ENCODE measurements at regions not wholly inside any gene's neighbourhood (a gene's known extent, or its start where the extent isn't known, plus 50 kb on each side); places are given as distances from the start of the nearest gene placed in this dataset.

DNA sequence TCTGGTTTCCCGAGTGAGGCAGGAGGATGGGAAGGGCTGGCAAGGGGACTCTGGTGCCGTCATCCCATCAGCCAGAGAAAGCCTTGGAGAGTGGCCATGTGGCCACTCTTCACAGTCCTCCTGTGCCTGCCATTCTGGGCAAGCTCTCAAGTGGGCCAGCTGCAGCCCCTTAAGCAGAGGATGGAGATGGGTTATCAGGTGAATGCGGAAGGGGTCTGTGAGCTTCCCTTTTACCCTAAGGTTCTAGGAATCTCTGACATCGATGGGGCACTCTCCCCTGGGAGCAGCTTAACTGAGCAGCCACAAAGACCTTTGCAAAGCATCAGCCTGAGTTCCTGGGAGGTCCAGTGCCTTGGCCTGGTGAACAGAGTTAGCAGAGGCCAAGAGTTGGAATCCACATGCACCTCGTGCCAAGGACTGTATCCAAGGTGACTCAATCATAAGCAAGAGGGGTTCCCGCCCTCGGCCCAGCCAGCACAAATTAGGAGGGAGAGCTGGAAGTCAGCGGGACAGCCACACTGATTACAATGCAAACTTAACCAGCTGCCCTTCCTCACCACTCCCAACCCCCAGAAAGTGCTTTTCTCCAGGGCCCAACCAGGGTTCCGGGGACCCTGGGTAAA, 193.6 kb downstream of the BUD13 start:
- no peak for DNase-seq (ENCODE audit: low read depth, low spot score)
- POLR2A ChIA-PET = no interaction called here

DNA sequence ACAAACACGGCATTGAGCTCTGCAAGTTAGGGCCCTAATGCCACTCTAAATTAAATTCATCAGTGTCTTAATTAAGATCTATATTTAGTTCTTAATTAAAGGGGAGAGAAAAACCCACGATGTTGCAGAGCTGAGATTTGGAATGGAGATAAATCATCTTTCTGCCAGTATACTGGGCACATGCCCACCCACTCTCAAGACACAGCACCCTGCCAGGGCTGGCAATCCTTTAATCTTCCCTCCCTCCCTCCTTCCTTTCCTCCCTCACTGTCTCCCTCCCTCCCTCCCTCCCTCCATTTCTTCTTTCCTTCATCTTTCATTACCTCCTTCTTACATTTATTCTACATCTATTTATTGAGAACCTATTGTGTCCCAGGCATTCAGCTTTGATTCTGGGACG, 194.8 kb downstream of the BUD13 start:
- Histone ChIP-seq H3K9me3 (ENCODE audit: control insufficient read depth, insufficient read depth, low read length) (peaks cover 5% of the 10 kb centered on the region; the same call in 1 of the 2 replicates), H3K27ac (ENCODE audit: low read depth, low read length) (no peak overlapping the region), H3K27me3 (ENCODE audit: control insufficient read depth, insufficient read depth, low read length) (peaks cover 41% of the 10 kb centered on the region), H3K4me3 (ENCODE audit: low read depth, low read length) (no peak overlapping the region)
- TF ChIP-seq, protein P1, sequence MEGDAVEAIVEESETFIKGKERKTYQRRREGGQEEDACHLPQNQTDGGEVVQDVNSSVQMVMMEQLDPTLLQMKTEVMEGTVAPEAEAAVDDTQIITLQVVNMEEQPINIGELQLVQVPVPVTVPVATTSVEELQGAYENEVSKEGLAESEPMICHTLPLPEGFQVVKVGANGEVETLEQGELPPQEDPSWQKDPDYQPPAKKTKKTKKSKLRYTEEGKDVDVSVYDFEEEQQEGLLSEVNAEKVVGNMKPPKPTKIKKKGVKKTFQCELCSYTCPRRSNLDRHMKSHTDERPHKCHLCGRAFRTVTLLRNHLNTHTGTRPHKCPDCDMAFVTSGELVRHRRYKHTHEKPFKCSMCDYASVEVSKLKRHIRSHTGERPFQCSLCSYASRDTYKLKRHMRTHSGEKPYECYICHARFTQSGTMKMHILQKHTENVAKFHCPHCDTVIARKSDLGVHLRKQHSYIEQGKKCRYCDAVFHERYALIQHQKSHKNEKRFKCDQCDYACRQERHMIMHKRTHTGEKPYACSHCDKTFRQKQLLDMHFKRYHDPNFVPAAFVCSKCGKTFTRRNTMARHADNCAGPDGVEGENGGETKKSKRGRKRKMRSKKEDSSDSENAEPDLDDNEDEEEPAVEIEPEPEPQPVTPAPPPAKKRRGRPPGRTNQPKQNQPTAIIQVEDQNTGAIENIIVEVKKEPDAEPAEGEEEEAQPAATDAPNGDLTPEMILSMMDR (IDR thresholded peaks at IDR 0.05; ENCODE audit: low read depth, low read length) = no peak
- POLR2A ChIA-PET = no interaction called here
- CTCF ChIA-PET = no interaction called here
- DNase-seq (ENCODE audit: low read depth, low spot score) = no peak

More for the DNA sequence above, 193.6 kb downstream of the BUD13 start:
- Histone ChIP-seq H3K27me3 (ENCODE audit: control insufficient read depth, insufficient read depth, low read length) (peaks cover 43% of the 10 kb centered on the region), H3K4me3 (ENCODE audit: low read depth, low read length) (no peak overlapping the region), H3K27ac (ENCODE audit: low read depth, low read length) (no peak overlapping the region), H3K9me3 (ENCODE audit: control insufficient read depth, insufficient read depth, low read length) (peaks cover 5% of the 10 kb centered on the region; the same call in 1 of the 2 replicates)
- TF ChIP-seq, protein P1 (IDR thresholded peaks at IDR 0.05; ENCODE audit: low read depth, low read length) = no peak
- CTCF ChIA-PET = no interaction called here

GRCh38 chr11:116577273-116577672, 195.5 kb downstream of the BUD13 start:
- CTCF ChIA-PET = no interaction called here
- TF ChIP-seq, protein P1 (IDR thresholded peaks at IDR 0.05; ENCODE audit: low read depth, low read length) = no peak
- Histone ChIP-seq H3K4me3 (ENCODE audit: low read depth, low read length) (no peak overlapping the region), H3K27me3 (ENCODE audit: control insufficient read depth, insufficient read depth, low read length) (peaks cover 36% of the 10 kb centered on the region), H3K9me3 (ENCODE audit: control insufficient read depth, insufficient read depth, low read length) (peaks cover 5% of the 10 kb centered on the region; the same call in 1 of the 2 replicates), H3K27ac (ENCODE audit: low read depth, low read length) (no peak overlapping the region)
- POLR2A ChIA-PET = no interaction called here
- DNase-seq (ENCODE audit: low read depth, low spot score) = no peak

DNA sequence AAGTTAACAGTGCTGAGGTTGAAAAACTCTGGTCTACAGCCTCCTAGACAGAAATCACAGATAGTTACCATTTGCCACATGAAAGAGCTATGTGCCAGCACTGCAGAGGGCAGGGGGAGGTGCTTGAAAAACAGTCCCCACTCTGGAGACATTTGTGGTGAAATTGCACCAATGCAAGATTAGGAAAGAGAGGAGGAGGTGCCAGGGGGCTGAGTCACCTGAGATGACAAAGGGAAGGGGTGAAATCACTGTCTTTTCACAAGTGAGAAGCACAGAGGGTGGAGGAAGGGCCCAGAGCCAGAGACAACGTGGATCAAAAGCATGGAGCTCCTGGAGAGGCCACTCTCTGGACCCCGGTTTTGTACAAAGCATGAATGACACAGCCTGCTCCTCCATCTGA, 196.3 kb downstream of the BUD13 start:
- no peak overlapping the region for H3K27ac ChIP-seq (ENCODE audit: low read depth, low read length)
- H3K9me3 ChIP-seq (ENCODE audit: control insufficient read depth, insufficient read depth, low read length) = peaks cover 5% of the 10 kb centered on the region; the same call in 1 of the 2 replicates
- H3K27me3 ChIP-seq (ENCODE audit: control insufficient read depth, insufficient read depth, low read length) = peaks cover 28% of the 10 kb centered on the region
- TF ChIP-seq, protein P1 (IDR thresholded peaks at IDR 0.05; ENCODE audit: low read depth, low read length) = no peak
- CTCF ChIA-PET = no interaction called here
- no peak overlapping the region for H3K4me3 ChIP-seq (ENCODE audit: low read depth, low read length)
- DNase-seq (ENCODE audit: low read depth, low spot score) = no peak
- POLR2A ChIA-PET = no interaction called here

DNA sequence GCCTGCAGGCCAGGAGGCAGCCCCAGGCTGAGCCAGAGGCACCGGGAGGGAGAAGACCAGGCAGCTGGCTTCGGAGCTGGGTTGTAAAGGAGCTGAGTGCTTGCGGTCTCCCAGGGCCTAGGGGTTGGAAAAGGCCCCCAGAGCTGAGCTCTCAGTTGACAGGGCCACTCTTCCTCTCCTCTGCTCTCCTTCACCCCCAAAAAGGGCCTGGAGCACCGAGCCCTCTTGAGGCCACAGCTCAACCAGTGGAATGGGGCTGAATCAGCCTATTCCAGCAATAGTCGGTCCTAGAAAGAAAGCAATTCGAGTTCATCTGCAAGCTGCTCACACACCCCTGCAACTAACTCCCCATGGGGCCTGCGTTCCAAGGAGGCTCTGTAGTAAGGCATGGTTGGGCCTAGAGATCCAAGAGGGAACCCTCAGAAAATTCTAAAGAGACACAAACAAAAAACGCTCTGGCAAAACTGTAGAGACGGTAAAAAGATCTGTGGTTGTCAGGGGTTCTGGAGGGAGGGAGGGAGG, 205.0 kb downstream of the BUD13 start:
- no peaks in the 10 kb centered on the region for H3K27me3 ChIP-seq (ENCODE audit: control insufficient read depth, insufficient read depth, low read length)
- H3K9me3 ChIP-seq (ENCODE audit: control insufficient read depth, insufficient read depth, low read length) = no peaks in the 10 kb centered on the region
- ChIA-PET POLR2A (no interaction called here), CTCF (no interaction called here)
- no peak for DNase-seq (ENCODE audit: low read depth, low spot score)
- no peak overlapping the region for H3K27ac ChIP-seq (ENCODE audit: low read depth, low read length)
- TF ChIP-seq, protein P1 (IDR thresholded peaks at IDR 0.05; ENCODE audit: low read depth, low read length) = no peak
- no peak overlapping the region for H3K4me3 ChIP-seq (ENCODE audit: low read depth, low read length)
